ENCODE measurements at regions not wholly inside any gene's neighbourhood (a gene's known extent, or its start where the extent isn't known, plus 50 kb on each side); places are given as distances from the start of the nearest gene placed in this dataset.

DNA sequence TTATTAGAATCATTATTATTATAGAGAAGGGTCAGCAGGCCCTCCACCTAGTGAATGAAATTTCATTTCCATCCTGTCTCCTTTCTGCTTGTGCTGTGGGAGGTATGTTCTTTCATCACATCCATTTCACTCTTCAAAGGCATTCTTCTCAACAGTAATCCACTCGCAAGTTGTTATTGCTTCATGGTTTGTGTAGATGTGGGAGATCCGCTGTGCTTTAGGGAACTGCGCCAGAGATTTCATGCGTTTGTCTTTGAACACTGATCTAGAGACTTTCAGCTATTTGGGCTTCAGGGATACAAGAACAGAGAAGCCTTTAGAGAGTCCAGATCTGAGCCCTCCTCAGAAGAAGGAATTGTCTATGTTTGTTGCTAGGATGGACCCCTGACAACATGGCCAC is 53.5 kb upstream of the PUDP start:
- Histone ChIP-seq H2AK5ac (ENCODE audit: insufficient read length, low read length) (no peak overlapping the region), H2BK120ac (ENCODE audit: low read depth, low read length, poor library complexity, severe bottlenecking) (no peak overlapping the region), H2BK12ac (ENCODE audit: insufficient read length, low read depth, low read length) (no peak overlapping the region), H3K79me2 (ENCODE audit: insufficient read depth, low read length) (no peaks in the 10 kb centered on the region), H4K5ac (ENCODE audit: insufficient read length, low read depth, low read length) (no peak overlapping the region), H3K4ac (ENCODE audit: low read depth, low read length) (no peak overlapping the region), H3K79me1 (ENCODE audit: insufficient read depth, low read depth, low read length, poor library complexity, severe bottlenecking) (no peaks in the 10 kb centered on the region), H2BK15ac (ENCODE audit: low read depth, low read length) (no peak overlapping the region), H3K14ac (ENCODE audit: insufficient read depth, low read length) (no peak overlapping the region), H4K91ac (ENCODE audit: insufficient read length, low read depth, low read length) (no peak overlapping the region), H3K9me3 (ENCODE audit: control insufficient read depth, low read depth, low read length) (no peaks in the 10 kb centered on the region), H3K4me1 (ENCODE audit: insufficient read depth, low read length) (peaks cover 2% of the 10 kb centered on the region; the same call in 1 of the 2 replicates), H3K9ac (ENCODE audit: extremely low read depth, insufficient read length, low read length) (no peak overlapping the region), H3K56ac (ENCODE audit: insufficient read length, low read depth, low read length) (no peak overlapping the region), H2BK20ac (ENCODE audit: low read depth, low read length, poor library complexity, severe bottlenecking) (no peak overlapping the region), H3K23me2 (ENCODE audit: insufficient read length, low read depth, low read length, poor library complexity, severe bottlenecking) (no peaks in the 10 kb centered on the region), H2BK5ac (ENCODE audit: insufficient read length, low read length) (no peak overlapping the region), H3T11ph (ENCODE audit: low read length) (no peak overlapping the region), H3K18ac (ENCODE audit: insufficient read length, low read depth, low read length) (no peak overlapping the region), H2AFZ (ENCODE audit: low read length) (no peak overlapping the region), H4K20me1 (ENCODE audit: control insufficient read depth, insufficient read depth, insufficient read length) (no peaks in the 10 kb centered on the region), H3K23ac (ENCODE audit: insufficient read length, low read depth, low read length) (no peak overlapping the region), H3K4me2 (ENCODE audit: insufficient read depth, insufficient read length, low read length) (no peak overlapping the region), H3K27ac (ENCODE audit: insufficient read length, low read depth, low read length) (no peak overlapping the region), H3K27me3 (ENCODE audit: insufficient read depth, low read length) (no peaks in the 10 kb centered on the region), H4K8ac (replicated peaks; ENCODE audit: insufficient read length, low read depth, low read length) (no peak overlapping the region)
- peaks cover 0 to 4% (median 4%) of the 10 kb centered on the region in 3 experiments; a peak in 3 of 7 replicates for H3K36me3 Mint-ChIP-seq (ENCODE audit: insufficient read depth in 1 of 3, low read depth in 3 of 3)
- no peaks in the 10 kb centered on the region for H3K9me3 Mint-ChIP-seq
- H3K27ac Mint-ChIP-seq: no peak overlapping the region
- peaks cover 10 to 11% of the 10 kb centered on the region in 2 experiments for H3K4me1 Mint-ChIP-seq
- no peak for TF ChIP-seq CTCF (conservative IDR thresholded peaks at IDR 0.05)
- no peaks in the 10 kb centered on the region; the same call in 1 of the 2 replicates for H3K27me3 Mint-ChIP-seq (ENCODE audit: low read depth)
- WGBS (ENCODE audit: extremely low coverage, insufficient read length, low lambda C conversion rate): no CpG with 5 or more reads among the region's 4 CpGs
- H3K4me3 Mint-ChIP-seq: no peak overlapping the region
- no peak for DNase-seq

Data from H9 (cell line).